Mucosa of descending colon (tissue), 3 donors: ENCODE measurements at regions not wholly inside any gene's neighbourhood (a gene's known extent, or its start where the extent isn't known, plus 50 kb on each side); places are given as distances from the start of the nearest gene placed in this dataset.
"Not testable (repeated sequence)": the region's sequence is repeated elsewhere in the genome, so short reads cannot be mapped to it uniquely, and the experiment has no call there.

Source experiments
- ATAC-seq: fragments of 200-7000 bp; cut with Tn5 transposase; one replicate; pipeline ENCODE4 v1.9.1; 2020; ENCODE audit warnings: mild to moderate bottlenecking, moderate library complexity
- DNase-seq, 3 donors: peaks; one replicate each; pipeline ENCODE4 v3.0.0-alpha.2; 2020
- H3K36me3 ChIP-seq: fragments of 200-600 bp; one replicate; pipeline ENCODE4 v1.8.0; 2021; ENCODE audit warnings: low read depth, mild to moderate bottlenecking
- H3K4me1 ChIP-seq: fragments of 200-600 bp; one replicate; pipeline ENCODE4 v1.8.0; 2021; ENCODE audit warnings: low read depth, mild to moderate bottlenecking
- H3K4me3 ChIP-seq: fragments of 200-600 bp; one replicate; pipeline ENCODE4 v1.8.0; 2021; ENCODE audit warnings: mild to moderate bottlenecking
- H3K9me3 ChIP-seq: fragments of 200-600 bp; one replicate; pipeline ENCODE4 v1.8.0; 2021; ENCODE audit warnings: mild to moderate bottlenecking
- CTCF ChIP-seq: fragments of 200-600 bp; IDR thresholded peaks from one replicate; pipeline ENCODE4 v1.8.0; 2022; ENCODE audit warnings: antibody characterized with exemption, mild to moderate bottlenecking
- intact Hi-C, 2 donors: fragments of 100-400 bp; cut with DNase I in 1 of 2; cut with micrococcal nuclease in 1 of 2; formaldehyde crosslinking; loops; one replicate each; pipeline versions ENCODE4 v1.11.0 to v1.11.1; 2022; cut with DNase I, micrococcal nuclease
- donor health status: DM: no; HTN: no; CAD: no; lungs with moderate emphysema.
- donor health status: DM: no; HTN: no; CAD: no.
- donor health status: DM: no; HTN: yes; CAD: no.

- intact Hi-C loops, result no loop called here
- no peaks in the 10 kb centered on the region for H3K9me3 ChIP-seq
- no peak overlapping the region for H3K4me3 ChIP-seq
- TF ChIP-seq CTCF, result no peak
- ATAC-seq (no peak), DNase-seq (no peak)
- H3K4me1 ChIP-seq, result no peaks in the 10 kb centered on the region
- H3K36me3 ChIP-seq, result no peaks in the 10 kb centered on the region
Observed at GRCh38 chr5:9728261-9728660, 98.1 kb upstream of the TAS2R1 start.

DNA sequence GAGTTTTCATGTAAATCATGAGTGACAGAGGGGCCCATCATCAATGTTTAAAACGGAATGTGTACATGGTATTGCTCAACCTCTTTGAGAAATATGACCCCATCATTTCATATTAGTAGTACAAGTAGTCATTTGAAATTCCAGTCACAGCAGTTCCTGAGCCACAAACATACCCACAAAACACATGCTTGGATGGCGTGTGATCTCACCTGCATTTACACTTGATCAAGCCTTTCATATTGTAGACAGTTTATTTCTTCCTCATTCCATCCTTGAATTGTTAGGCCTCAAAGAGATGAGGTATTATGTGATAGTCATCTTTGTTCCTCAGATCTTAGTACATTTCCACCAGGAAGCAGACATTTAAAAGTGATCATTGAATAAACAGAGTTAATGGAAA, 96.8 kb upstream of the TAS2R1 start:
- Histone ChIP-seq H3K4me3 (no peak overlapping the region), H3K4me1 (no peaks in the 10 kb centered on the region), H3K36me3 (no peaks in the 10 kb centered on the region), H3K9me3 (no peaks in the 10 kb centered on the region)
- intact Hi-C loops, result no loop called here
- DNase-seq (no peak), ATAC-seq (no peak)
- no peak for TF ChIP-seq CTCF

GRCh38 chr5:9725265-9725664, 95.1 kb upstream of the TAS2R1 start:
- H3K4me3 ChIP-seq, H3K9me3 ChIP-seq, intact Hi-C loops, H3K36me3 ChIP-seq, DNase-seq, ATAC-seq, H3K4me1 ChIP-seq: not testable (repeated sequence)

- Histone ChIP-seq H3K4me1 (no peaks in the 10 kb centered on the region), H3K36me3 (no peaks in the 10 kb centered on the region), H3K4me3 (no peak overlapping the region), H3K9me3 (no peaks in the 10 kb centered on the region)
- ATAC-seq (no peak), DNase-seq (no peak)
- no peak for TF ChIP-seq CTCF
- intact Hi-C loops, result no loop called here
Observed at GRCh38 chr5:9724707-9725106, 94.6 kb upstream of the TAS2R1 start.

GRCh38 chr5:9722601-9723180, 92.5 kb upstream of the TAS2R1 start:
- intact Hi-C loops, result no loop called here
- TF ChIP-seq CTCF, result no peak
- ATAC-seq, result no peak

GRCh38 chr5:9721161-9721560, 91.0 kb upstream of the TAS2R1 start:
- no peaks in the 10 kb centered on the region for H3K4me1 ChIP-seq
- TF ChIP-seq CTCF, result no peak
- no peak overlapping the region for H3K4me3 ChIP-seq
- ATAC-seq (no peak), DNase-seq (no peak)
- no peaks in the 10 kb centered on the region for H3K36me3 ChIP-seq
- intact Hi-C loops, result no loop called here
- no peaks in the 10 kb centered on the region for H3K9me3 ChIP-seq

More at GRCh38 chr5:9722601-9723180, 92.5 kb upstream of the TAS2R1 start:
- Histone ChIP-seq H3K4me1 (no peaks in the 10 kb centered on the region), H3K4me3 (no peak overlapping the region), H3K36me3 (no peaks in the 10 kb centered on the region), H3K9me3 (no peaks in the 10 kb centered on the region)
- DNase-seq, result no peak
